PFSK-1 (cell line): ENCODE measurements at regions not wholly inside any gene's neighbourhood (a gene's known extent, or its start where the extent isn't known, plus 50 kb on each side); places are given as distances from the start of the nearest gene placed in this dataset.

ENCODE experiments used
- FOXP2 ChIP-seq: optimal IDR thresholded peaks from 2 replicates; pipeline ENCODE3; 2011; ENCODE audit warnings: borderline replicate concordance, control low read depth, inconsistent platforms; ENCODE audit not compliant: insufficient read depth; ENCODE audit errors: extremely low read length, extremely low read depth
- POLR2AphosphoS5 ChIP-seq: IDR thresholded peaks from 2 replicates; pipeline ENCODE4 v1.6.1; 2012; ENCODE audit warnings: low read depth, mild to moderate bottlenecking, control low read depth, low read length, moderate library complexity
- SIN3A ChIP-seq: IDR thresholded peaks from 2 replicates; pipeline ENCODE4 v1.6.1; 2012; ENCODE audit warnings: mild to moderate bottlenecking, low read length, moderate library complexity, borderline replicate concordance; ENCODE audit not compliant: insufficient read depth
- TAF1 ChIP-seq: IDR thresholded peaks from 2 replicates; pipeline ENCODE4 v1.6.1; 2012; ENCODE audit warnings: low read length, control low read depth, borderline replicate concordance; ENCODE audit not compliant: insufficient read depth
- TF ChIP-seq, protein P1 (sequence below), 2 experiments: IDR thresholded peaks; 2 replicates each; pipeline versions ENCODE4 v1.6.1 to v1.8.0; 2011 to 2012; ENCODE audit warnings: low read depth in 2 of 2, low read length in 2 of 2, control low read depth in 1 of 2, inconsistent platforms in 1 of 2, mild to moderate bottlenecking in 1 of 2, moderate library complexity in 1 of 2; ENCODE audit not compliant: insufficient read depth in 1 of 2

DNA sequence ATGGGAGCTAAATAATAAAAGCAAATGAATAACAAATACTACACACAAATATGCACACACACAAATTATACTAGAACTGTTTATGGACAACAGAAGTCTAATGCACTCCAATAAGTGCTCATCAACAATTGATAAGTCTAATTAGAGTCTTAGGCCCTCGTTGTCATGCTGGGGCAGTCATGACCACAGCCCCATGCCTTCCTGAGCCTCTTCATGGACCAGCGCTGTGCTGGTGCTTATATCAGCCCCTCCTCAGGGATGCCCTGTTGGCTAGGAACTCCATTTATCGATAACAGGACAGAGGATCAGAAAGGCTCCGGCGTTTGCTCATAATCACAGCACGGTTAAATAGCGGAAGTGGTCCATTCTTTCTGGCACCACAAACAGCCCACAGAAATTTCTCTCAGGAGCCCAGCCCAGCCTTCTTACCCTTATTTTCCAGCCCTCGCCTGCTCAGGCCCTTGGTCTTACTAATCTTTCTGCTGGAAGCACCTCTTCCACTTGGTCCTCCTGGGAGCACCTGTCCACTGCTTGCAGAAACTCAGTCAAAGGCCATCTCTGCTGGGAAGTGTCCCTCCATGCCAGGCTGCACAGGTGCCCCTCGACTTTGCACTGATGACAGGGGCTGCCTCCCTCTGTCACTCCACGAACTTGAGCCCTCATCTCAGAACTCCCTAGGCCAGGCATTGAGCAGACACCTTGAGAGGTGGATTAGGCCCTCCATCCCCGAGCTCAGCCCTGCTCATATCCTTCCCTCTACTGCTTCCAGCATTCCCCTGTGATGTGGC is 500.2 kb upstream of the HS6ST1 start:
- TF ChIP-seq SIN3A (no peak), POLR2AphosphoS5 (no peak), FOXP2 (no peak), TAF1 (no peak)
- TF ChIP-seq, protein P1, sequence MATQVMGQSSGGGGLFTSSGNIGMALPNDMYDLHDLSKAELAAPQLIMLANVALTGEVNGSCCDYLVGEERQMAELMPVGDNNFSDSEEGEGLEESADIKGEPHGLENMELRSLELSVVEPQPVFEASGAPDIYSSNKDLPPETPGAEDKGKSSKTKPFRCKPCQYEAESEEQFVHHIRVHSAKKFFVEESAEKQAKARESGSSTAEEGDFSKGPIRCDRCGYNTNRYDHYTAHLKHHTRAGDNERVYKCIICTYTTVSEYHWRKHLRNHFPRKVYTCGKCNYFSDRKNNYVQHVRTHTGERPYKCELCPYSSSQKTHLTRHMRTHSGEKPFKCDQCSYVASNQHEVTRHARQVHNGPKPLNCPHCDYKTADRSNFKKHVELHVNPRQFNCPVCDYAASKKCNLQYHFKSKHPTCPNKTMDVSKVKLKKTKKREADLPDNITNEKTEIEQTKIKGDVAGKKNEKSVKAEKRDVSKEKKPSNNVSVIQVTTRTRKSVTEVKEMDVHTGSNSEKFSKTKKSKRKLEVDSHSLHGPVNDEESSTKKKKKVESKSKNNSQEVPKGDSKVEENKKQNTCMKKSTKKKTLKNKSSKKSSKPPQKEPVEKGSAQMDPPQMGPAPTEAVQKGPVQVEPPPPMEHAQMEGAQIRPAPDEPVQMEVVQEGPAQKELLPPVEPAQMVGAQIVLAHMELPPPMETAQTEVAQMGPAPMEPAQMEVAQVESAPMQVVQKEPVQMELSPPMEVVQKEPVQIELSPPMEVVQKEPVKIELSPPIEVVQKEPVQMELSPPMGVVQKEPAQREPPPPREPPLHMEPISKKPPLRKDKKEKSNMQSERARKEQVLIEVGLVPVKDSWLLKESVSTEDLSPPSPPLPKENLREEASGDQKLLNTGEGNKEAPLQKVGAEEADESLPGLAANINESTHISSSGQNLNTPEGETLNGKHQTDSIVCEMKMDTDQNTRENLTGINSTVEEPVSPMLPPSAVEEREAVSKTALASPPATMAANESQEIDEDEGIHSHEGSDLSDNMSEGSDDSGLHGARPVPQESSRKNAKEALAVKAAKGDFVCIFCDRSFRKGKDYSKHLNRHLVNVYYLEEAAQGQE (IDR thresholded peaks at IDR 0.05; ENCODE audit: insufficient read depth in 1 of 2, low read depth in 2 of 2, low read length in 2 of 2), result no peak

DNA sequence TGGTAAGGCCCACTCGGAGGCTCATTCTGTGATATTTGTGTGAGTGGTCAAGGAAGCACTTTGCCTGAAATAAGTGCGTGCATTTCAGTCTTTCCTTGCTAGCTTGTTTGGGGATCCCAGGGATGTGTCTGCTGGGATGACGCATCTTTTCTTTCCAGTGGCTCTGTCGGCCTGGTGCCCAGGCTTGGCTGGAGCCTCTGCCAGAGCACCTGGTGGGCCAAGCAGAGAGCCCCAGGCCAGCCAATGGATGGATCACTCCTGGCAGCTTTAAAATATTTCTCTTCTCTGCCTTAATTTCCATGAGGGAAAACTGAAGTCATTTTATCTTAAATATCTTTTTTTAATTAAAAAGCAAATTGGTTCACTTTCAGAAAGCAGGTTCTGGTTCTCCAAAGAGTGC is 501.8 kb upstream of the HS6ST1 start:
- TF ChIP-seq SIN3A, result no peak
- TF ChIP-seq, protein P1 (IDR thresholded peaks at IDR 0.05; ENCODE audit: insufficient read depth in 1 of 2, low read depth in 2 of 2, low read length in 2 of 2), result no peak

DNA sequence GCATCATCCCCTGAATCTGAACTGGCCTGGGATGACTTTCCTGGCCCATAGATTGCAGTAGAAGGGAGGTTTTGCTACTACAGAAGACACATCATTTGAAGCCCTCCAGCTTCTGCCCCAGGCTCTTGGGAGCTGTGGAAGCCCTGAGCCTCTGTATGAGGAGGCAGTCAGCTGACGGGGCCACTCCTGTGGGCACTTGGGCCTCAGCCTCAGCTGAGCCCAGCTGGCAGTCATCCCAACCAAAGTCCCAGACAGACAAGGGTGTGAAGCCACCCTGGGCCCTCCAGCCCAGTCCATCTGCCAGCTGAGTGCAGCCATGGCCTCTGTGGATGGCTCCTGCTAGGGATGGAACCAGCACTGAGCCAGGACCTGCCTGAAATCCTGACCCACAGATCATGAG is 502.3 kb upstream of the HS6ST1 start:
- TF ChIP-seq POLR2AphosphoS5 (no peak), SIN3A (no peak), FOXP2 (no peak), TAF1 (no peak)
- TF ChIP-seq, protein P1 (IDR thresholded peaks at IDR 0.05; ENCODE audit: insufficient read depth in 1 of 2, low read depth in 2 of 2, low read length in 2 of 2), result no peak

DNA sequence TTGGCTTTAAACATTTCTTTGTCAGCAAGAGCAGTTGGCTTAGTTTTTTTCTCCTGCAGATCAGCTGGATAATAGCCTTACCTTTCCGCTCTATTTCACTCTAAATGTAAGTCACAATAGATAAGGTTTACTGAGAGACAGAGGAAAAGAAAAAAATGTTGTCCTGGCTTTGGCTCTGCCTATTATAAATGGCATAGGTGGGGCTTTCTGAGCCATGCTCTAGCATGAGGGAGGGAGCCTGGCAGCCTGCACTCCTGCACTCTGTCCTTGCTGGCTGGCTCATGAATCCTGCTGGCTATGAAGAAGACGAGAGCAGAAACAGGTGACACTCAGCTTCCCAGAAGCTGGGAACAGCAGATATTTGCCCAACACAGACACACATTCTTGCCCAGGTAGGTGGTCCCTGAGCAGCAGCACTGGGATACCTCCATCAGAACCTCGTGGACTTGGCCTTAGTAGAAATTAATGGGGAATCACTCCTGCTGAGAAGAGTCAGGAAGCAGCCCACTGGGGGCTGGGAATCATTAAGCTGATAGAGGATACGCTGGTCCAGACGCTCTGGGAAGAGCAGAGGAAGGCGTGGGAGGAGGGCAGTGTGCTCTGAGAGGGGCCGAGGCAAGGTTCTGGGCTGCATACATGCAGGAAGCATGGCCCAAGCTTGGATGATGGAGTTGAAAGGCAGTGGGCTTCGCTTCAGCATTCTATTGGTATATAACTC is 514.4 kb upstream of the HS6ST1 start:
- TF ChIP-seq, protein P1 (IDR thresholded peaks at IDR 0.05; ENCODE audit: insufficient read depth in 1 of 2, low read depth in 2 of 2, low read length in 2 of 2), result no peak
- TF ChIP-seq FOXP2, result no peak
- no peak for TF ChIP-seq TAF1
- no peak for TF ChIP-seq POLR2AphosphoS5
- no peak for TF ChIP-seq SIN3A
